NCI-H748 treated with DMSO at 0.1 percent for 48 hours (cell line): ENCODE measurements at regions not wholly inside any gene's neighbourhood (a gene's known extent, or its start where the extent isn't known, plus 50 kb on each side); places are given as distances from the start of the nearest gene placed in this dataset.
"Not testable (repeated sequence)": the region's sequence is repeated elsewhere in the genome, so short reads cannot be mapped to it uniquely, and the experiment has no call there.

Experiments
- DNase-seq: peaks from one replicate; lab custom pipeline; 2025; lab: John Stamatoyannopoulos, UW

DNA sequence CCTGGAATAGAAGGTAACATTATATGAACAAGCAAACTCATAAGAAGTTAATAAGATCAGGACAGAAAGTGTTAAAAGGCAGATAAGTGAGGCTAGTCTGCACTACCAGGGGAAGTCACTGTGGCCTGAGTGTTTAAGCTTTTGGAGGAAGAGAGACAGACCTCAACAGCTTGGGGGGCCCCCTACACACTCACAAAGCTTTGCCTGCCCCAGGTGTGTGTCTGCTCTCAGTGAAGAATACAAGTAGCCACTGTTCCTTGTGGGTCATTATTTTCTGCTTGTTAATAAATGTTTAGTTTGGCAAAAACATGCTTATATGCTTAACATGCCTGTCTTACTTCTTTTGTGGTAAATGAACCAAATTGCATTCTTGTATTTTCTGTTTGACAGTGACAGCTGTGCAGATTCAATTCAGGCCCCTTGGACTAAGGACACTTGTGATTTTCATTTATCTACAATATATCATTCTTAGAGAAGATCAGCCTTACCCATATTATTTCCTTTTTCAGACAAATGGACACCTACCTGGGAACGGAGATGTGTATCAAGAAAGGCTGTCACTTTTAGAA, 50.7 kb upstream of the C12orf71 start:
- no peak for DNase-seq

DNA sequence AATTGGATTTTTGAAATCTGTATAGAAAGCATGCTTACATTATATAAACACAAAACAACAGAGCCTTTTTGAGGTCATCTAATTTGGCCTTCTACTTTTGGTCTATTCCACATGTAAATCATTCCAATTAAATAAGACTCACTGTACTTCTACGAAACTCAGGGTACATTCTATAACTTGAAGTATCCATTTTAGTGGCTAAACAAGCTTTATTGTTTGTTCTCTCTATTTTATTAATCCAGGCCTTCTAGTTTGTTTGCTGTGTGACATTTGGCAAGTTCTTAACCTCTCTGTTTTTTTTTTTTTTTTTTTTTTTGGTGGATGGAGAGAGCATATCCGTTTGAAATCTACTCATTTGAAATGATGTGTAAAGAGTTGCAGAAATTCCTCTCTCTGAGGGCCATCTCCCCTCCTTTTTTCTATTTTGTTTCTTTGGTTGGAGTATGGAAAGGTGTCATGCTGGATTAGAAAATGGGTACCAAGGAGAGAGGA, 58.1 kb upstream of the C12orf71 start:
- no peak for DNase-seq

DNA sequence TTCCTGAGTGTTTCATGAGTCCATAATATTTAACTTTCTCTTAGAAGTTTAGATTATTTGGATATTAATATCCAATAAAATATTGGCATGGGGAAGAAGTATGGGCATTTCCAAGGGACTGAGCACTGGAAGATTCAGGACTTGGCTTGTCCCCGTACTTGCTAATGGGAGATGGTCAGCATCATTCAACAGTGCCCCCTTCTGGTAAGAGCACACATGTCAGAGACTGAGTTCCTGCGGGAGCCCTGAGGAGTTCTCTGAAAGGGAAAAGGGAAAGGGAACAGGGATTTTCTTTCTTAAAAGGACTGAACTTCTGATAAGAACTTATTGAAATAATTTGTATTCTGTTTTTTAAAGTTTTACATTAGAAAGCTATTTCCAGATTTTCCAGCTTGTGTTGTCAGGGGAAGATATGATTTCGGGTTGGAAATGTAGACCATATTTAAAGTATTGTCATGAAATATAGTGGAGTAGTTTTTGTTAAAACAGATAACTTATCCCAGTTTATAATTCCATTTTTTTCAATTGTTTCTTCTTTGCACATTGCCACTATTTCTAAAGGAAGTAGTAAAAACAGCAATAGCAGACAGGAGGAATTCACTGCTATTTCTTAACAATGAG, 59.8 kb upstream of the C12orf71 start:
- peak; percentile 28 for DNase-seq

DNA sequence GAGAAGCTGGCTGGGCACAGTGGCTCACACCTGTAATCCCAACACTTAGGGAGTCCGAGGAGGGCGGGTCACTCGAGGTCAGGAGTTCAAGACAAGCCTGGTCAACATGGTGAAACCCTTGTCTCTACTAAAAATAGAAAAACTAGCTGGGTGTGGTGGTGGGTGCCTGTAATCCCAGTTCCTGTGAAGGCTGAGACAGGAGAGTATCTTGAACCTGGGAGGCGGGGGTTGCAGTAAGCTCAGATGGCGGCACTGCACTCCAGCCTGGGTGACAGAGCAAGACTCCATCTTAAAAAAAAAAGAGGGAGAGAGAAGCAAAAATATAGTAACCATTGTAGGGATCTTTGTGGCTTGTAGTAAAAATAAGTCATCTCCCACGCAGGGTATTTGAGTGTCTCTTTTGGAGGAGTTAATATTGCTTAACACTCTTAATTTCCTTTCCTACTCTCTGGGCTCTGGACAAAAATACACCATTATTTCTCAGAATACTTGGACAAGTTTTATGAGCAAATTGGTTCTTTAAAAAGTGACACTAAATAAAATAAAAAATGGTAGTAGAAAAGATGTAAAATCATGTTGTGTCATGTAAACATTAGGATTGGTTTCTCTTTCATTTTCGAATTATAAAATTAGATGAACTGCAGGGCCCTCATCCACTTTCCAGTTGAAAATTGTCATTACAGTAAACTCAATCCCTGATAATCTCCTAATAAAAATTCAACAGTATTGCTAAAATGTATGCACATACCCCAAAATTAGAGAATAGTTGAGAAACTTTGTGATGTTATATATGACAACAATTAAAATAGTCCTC, 61.1 kb upstream of the C12orf71 start:
- no peak for DNase-seq

DNA sequence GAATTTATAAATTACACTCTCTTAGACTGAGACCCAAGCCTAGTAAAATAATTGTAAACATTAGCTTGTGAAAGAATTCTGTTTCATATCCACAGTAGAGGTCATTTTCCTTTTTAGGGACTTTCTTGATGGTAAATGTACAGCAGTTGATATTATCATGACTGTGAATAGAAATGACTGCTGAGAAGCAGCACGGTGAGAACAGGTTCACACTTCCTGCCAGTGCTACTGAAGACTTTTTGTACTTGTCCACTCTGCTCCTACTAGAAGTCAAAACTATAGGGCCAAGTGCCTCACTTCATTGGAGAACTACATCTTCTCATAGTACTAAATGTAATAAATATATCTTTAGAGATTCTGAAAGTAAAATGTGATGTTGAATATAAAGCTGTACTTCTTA, 63.3 kb upstream of the C12orf71 start:
- DNase-seq, result not testable (repeated sequence)

DNA sequence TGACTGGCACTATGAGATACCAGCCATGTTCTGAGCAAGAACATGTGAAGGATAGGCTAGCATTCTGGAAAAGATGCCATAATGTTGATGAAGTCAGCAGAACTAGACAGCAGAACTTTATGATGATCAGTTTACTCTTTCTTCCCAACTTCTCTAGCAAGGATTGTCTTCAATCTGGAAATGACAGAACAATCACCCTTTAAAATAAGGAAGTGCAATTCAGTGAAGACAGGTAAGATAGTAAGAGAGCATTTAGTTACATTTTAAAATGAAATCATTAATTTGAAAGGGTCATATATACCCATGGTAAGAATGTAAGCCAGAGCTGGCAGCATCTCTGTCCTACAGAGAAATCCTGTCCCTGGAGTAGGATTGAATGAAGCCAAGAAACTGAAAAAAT, 66.0 kb upstream of the C12orf71 start:
- no peak for DNase-seq

DNA sequence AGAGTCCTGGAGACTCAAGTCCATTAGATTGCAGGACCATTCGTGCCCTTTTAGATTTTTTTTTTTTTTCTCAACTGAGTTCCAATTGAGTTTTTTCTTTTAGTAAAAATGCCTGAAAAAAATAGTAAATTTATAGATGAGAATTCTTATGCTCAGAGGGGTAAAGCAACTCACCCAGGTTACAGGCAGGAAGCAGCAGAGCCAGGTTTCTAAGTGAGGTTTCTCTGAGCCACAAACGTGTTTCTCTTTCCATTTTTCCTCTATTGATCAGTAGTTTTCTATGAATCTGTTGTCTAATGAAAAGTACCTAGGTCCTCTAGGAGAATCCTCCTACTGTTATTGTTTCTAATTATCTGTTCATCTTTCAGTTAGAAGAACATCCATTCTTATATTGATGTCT, 66.4 kb upstream of the C12orf71 start:
- no peak for DNase-seq

DNA sequence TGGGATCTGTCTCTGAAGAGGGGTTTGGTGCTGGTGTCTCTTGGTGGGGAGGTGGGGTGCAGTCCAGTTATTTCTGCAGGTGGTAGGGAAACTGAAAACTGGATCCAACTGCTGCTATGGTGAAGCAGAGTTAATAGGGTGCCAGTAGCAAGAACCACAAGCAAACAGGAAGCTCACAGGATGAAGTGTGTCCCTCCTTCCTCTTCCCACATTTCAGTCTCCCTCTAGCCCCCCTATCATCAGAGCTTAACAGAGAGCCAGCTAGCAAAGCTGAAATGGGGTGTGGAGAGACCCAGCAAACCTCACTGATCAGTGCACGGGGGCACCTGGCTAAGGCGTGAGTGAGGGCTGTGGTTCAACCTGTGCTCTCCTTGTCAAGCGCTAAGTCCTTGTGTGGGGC, 69.1 kb upstream of the C12orf71 start:
- no peak for DNase-seq

DNA sequence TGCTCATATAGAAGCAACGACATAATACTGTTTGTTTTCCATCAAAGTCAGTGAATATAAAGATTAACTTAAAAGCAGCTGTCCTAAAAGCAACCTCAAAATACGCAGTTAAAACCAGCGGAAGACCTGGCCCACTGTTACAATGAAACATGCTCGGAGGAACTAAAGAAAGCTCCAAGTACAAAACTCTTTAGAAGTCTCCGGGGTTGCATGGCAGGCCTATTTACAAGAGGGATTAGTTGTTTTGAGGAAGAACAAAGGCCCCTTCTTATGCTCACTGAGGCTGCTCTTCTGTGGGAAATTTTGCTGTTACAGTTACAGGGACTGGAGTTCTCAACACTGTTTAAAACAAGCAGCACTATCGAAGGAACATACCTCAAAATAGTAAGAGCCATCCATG, 75.9 kb upstream of the C12orf71 start:
- DNase-seq, result no peak

DNA sequence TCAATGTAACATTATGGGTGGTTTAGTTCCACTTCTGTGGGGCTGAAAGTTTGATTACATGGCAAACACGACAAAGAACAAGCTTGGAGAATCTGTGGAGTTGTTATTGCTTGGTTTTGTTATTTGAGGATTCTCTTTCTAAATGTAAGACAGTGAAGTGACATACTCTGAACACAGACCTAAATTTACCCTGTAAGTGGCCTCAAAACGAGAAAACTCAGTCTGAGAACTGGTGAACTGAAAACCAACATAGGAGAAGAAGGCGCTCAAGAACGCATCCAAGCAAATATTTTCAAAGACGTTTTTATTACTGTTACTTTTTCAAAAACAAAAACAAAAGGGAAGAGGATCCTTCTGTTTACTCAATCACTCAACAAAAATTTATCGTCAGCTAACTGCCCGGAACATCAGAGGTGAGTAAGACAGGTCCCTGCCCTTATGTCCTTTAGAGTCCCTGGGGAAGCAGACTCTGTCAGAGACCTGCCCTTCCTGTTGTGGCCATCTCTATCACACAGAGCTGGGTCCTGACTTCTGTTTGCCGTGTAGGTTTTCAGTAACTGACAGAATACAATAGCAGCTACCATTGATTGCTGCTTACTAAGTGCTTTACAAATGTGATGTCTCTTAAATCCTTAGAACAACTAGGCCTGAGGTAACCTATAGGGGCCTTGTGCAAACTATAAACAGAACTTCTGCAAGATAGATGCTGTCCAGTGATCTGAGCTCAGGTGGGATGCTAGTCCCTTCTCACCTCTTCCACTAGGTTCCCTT, 79.3 kb upstream of the C12orf71 start:
- no peak for DNase-seq

DNA sequence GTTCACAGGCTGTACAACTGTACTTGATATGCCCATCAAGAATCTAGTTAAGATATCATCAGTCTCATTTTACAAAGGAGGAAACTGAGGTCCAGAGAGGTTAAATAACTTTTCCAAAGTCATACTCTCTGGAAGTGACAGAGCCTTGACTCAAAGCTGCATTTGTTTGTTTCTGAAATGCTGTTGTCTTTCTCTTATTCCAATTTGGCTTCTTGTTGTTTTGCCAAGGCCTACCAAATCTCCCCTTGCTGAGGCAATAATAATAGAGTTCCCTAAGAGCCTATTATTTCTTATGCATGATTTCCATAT, 79.8 kb upstream of the C12orf71 start:
- no peak for DNase-seq

DNA sequence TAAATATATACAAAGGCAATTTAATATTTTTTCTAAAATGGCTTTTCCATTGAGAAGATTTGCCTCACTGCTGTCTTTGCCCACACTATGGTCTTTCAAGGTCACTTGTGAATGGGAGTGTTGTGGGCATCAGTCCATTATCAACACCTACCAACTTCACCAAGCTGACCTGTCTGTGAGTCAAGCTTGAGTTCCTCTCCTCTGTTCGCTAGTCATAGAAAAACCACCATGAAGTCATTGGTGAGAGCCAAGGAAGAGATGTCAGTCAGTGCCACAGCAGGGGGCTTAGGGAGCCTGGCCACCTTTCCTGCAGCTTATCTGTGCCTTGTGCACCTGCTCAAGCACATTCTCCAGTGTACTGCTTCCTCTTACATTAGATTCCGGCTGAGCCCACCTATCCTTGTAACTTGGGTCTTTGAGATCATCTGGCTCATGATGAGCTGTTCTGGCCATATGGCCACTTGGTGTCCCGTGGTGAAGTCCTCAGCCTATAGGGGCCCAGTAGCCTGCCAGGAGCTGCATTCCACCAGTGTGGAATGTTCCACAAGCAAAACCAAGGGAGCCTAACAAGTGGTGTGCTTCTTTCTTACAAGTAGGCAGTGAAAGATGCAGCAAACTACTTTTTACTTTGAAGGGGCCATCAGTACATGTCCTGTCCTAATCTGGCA, 80.8 kb upstream of the C12orf71 start:
- DNase-seq, result no peak

DNA sequence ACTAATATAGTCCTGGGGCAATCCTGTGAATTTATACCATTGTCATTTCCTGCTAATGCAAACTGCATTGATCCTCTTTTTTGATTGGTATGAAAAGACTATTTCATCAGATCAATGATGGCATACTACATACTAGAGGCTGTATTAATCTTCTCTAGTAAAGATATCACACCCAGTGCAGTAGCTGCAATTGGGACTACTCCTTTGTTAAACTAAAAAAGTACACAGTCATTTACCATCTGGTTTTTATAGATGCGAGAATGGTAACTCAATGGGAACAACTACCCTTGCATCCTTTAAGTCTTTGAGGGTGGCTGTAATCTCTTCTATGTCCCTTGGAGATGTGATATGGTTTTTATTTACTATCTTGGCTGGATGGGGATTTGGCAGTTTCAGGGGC, 80.2 kb upstream of the STK38L start:
- no peak for DNase-seq

DNA sequence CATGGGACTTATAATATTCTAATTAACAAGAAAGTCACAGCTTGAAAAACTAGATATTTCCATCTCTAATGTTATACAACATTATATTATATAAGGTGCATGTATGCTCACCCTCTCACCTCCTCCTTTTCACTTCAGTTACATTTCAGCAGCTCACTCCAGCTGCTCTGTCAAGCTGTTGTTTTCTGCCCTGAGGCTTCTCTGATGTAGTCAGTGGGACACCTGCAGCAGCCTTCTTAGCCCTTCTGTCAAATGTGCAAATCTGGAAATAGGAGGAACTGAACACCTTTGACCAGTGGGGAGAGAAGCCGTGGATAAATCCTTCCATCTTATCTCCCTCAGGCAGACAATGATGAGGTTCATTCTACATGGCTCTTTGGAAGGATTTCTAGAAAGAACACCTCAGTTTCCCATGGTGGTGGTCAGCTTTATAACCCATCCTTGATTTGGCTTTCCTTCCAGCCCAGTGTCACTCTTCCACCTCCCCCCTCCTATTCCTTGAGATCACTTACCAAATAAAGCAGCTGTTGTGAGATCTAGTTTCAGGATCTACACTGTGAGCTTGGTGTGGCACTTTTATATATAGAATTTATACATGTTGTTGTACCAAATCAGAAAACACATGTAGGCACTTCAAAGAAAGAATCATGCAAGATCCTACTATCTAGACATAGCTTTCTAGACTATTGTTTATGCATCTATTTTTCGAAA, 79.6 kb upstream of the STK38L start:
- no peak for DNase-seq

DNA sequence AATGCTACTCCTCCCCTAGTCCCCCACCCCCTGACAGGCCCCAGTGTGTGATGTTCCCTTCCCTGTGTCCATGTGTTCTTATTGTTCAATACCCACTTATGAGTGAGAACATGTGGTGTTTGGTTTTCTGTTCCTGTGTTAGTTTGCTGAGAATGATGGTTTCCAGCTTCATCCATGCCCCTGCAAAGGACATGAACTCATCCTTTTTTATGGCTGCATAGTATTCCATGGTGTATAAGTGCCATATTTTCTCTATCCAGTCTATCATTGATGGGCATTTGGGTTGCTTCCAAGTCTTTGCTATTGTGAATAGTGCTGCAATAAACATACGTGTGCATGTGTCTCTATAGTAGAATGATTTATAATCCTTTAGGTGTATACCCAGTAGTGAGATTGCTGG, 78.1 kb upstream of the STK38L start:
- DNase-seq, result not testable (repeated sequence)

DNA sequence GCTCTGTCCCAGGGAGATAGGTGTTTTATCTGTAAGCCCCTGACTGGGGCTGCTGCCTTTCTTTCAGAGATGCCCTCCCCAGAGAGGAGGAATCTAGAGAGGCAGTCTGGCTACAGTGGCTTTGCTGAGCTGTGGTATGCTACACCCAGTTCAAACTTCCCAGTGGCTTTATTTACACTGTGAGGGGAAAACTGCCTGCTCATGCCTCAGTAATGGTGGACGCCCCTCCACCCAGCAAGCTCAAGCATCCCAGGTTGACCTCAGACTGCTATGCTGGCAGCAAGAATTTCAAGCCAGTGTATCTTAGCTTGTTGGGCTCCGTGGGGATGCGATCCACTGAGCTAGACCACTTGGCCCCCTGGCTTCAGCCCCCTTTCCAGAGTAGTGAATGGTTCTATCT, 72.6 kb upstream of the STK38L start:
- not testable (repeated sequence) for DNase-seq

DNA sequence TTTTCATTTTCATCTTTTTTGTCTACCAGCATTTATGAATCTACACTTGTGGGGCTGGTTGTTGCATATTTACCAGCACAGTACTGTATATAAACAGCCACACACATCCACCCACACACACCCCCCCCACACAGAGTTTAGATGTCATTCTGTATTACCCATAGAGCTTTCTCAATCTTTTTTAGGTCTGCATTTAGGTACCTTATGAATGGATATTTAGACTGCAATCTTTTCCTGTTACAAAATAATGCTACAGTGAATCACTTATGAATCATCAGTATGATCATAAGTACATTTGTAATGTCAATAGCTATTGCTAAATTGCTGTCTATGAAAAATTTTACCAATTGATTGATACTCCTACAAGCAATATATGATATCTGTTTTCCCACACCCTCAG, 67.3 kb upstream of the STK38L start:
- no peak for DNase-seq

DNA sequence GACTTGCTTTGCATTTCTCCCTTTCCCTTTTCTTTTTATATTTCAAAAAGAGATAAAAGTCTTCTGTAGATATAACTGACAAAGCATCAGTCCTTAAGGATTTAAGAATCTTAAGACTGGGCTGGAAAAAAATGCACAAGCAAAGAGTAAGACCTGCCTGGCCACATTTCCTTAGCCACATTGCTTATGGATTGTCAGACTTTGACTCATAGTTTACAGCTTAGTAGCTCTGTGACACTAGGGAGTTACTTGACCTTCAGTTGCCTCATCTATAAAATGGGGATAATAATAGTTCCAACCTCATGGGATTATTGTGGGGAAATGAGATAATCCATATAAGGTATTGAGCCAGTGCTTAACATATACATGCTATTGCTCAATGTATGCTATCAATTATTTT, 66.4 kb upstream of the STK38L start:
- DNase-seq, result no peak

DNA sequence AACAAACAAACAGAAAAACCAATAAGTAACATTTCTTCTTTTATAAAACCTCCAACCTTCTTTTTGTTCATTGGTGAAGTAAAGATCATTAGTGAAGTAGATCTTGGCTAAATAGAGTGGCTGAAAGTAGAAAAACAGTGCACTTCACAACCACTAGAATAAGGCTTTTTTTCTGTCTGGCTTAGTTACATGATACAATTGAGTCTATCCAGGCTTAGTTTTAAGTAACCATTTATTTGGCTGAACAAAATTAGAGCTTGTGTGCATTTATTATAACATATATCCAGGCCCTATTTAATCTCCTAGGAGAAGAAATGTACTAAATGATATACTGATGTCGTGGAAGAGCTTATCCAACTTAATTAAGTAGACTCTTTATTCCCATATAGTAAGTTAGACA, 65.8 kb upstream of the STK38L start:
- DNase-seq, result no peak

DNA sequence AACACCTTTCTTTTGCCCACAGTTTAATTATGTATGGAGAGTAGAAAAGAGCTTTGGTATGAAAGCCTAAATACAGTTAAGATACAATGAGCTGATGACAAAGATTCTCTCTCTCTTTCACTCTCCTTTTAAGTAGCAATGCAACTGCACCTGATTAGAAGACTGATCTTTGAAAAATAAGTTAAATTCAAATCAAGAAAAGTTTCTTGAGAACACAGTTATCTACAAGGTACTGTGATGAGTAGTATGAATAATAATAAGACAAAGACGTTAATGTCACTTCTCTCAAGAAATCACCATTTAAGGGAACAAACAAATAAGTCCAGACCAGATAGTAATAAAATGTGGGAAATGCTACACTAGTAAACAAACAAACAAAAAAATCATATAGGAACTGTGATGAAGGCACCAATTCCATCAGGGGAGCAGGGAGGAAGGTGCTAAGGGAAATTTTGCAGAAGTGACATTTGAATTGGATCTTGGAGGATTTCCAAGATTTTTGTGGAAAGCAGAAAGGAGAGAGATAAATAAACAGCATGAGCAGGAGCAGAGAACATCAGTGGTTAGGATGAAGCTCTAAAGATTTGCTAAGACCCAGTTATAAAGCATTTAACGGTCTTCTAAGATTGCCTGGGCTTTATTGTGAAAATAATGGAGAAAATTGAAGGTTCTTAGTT, 65.2 kb upstream of the STK38L start:
- no peak for DNase-seq
